GM12878 (cell line): ENCODE measurements at regions not wholly inside any gene's neighbourhood (a gene's known extent, or its start where the extent isn't known, plus 50 kb on each side); places are given as distances from the start of the nearest gene placed in this dataset.
"Not testable (repeated sequence)": the region's sequence is repeated elsewhere in the genome, so short reads cannot be mapped to it uniquely, and the experiment has no call there.

Experiments used
- BCL3 ChIP-seq: IDR thresholded peaks from 2 replicates; pipeline ENCODE4 v1.6.1; 2011; ENCODE audit warnings: borderline replicate concordance, low read depth, mild to moderate bottlenecking, moderate library complexity, low read length; ENCODE audit not compliant: insufficient read depth, poor library complexity, severe bottlenecking
- CREB1 ChIP-seq: IDR thresholded peaks from 2 replicates; pipeline ENCODE4 v1.6.1; 2012; ENCODE audit warnings: low read depth, mild to moderate bottlenecking, inconsistent platforms
- DPF2 ChIP-seq: fragments of 450-650 bp; IDR thresholded peaks from 2 replicates; pipeline ENCODE4 v1.6.1; 2017; ENCODE audit warnings: mild to moderate bottlenecking
- EP300 ChIP-seq, 2 experiments: fragments of 150-350 bp in 1 of 2; IDR thresholded peaks; 2 replicates each; pipeline ENCODE4 v1.6.1; 2011 to 2012; ENCODE audit warnings: low read depth in 2 of 2, low read length in 2 of 2, borderline replicate concordance in 1 of 2, improper control_type of control experiment in 1 of 2, inconsistent platforms in 1 of 2; ENCODE audit not compliant: control insufficient read depth in 1 of 2
- EZH2 ChIP-seq: IDR thresholded peaks from 2 replicates; pipeline ENCODE4 v1.6.1; 2012; ENCODE audit warnings: low read depth, mild to moderate bottlenecking, control low read depth, inconsistent platforms, low read length, borderline replicate concordance; ENCODE audit not compliant: control insufficient read depth
- JUND ChIP-seq: IDR thresholded peaks from 2 replicates; pipeline ENCODE4 v1.6.1; 2012; ENCODE audit warnings: low read depth, mild to moderate bottlenecking, low read length, improper control_type of control experiment, moderate library complexity
- NFYB ChIP-seq: IDR thresholded peaks from 2 replicates; pipeline ENCODE4 v1.6.1; 2011; ENCODE audit warnings: low read depth, mild to moderate bottlenecking, low read length, improper control_type of control experiment, moderate library complexity; ENCODE audit not compliant: insufficient read depth
- RFX5 ChIP-seq: IDR thresholded peaks from 2 replicates; pipeline ENCODE4 v1.6.1; 2011; ENCODE audit warnings: low read depth, low read length, improper control_type of control experiment
- SREBF1 ChIP-seq: IDR thresholded peaks from 2 replicates; pipeline ENCODE4 v1.6.1; 2012; ENCODE audit warnings: mild to moderate bottlenecking, low read length
- SREBF2 ChIP-seq: IDR thresholded peaks from 2 replicates; pipeline ENCODE4 v1.6.1; 2012; ENCODE audit warnings: mild to moderate bottlenecking, low read length
- ZNF384 ChIP-seq: IDR thresholded peaks from 2 replicates; pipeline ENCODE4 v1.6.1; 2012; ENCODE audit warnings: low read depth, mild to moderate bottlenecking, low read length, improper control_type of control experiment, borderline replicate concordance
- ZZZ3 ChIP-seq: IDR thresholded peaks from 2 replicates; pipeline ENCODE4 v1.6.1; 2011; ENCODE audit warnings: low read depth; ENCODE audit not compliant: control insufficient read depth, insufficient read length
- TF ChIP-seq, protein P1 (sequence below), 3 experiments: IDR thresholded peaks in 2 of 3; conservative IDR thresholded peaks in 1 of 3; 2 replicates each; pipeline ENCODE4 v1.5.1; 2011; ENCODE audit warnings: low read depth in 3 of 3, low read length in 3 of 3, mild to moderate bottlenecking in 3 of 3, control low read depth in 2 of 3, moderate library complexity in 2 of 3, inconsistent platforms in 1 of 3, mixed read lengths in 1 of 3; ENCODE audit not compliant: control insufficient read depth in 2 of 3, insufficient read depth in 1 of 3; ENCODE audit errors: extremely low read depth in 1 of 3
- TF ChIP-seq, protein P2 (sequence below): IDR thresholded peaks from 2 replicates; pipeline ENCODE4 v1.6.1; 2011; ENCODE audit warnings: low read depth, low read length, improper control_type of control experiment, borderline replicate concordance

GRCh38 chr1:233472796-233473195, 141.1 kb upstream of the KCNK1 start:
- TF ChIP-seq, protein P1, sequence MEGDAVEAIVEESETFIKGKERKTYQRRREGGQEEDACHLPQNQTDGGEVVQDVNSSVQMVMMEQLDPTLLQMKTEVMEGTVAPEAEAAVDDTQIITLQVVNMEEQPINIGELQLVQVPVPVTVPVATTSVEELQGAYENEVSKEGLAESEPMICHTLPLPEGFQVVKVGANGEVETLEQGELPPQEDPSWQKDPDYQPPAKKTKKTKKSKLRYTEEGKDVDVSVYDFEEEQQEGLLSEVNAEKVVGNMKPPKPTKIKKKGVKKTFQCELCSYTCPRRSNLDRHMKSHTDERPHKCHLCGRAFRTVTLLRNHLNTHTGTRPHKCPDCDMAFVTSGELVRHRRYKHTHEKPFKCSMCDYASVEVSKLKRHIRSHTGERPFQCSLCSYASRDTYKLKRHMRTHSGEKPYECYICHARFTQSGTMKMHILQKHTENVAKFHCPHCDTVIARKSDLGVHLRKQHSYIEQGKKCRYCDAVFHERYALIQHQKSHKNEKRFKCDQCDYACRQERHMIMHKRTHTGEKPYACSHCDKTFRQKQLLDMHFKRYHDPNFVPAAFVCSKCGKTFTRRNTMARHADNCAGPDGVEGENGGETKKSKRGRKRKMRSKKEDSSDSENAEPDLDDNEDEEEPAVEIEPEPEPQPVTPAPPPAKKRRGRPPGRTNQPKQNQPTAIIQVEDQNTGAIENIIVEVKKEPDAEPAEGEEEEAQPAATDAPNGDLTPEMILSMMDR (IDR thresholded peaks at IDR 0.05 in 2 of 3, conservative IDR thresholded peaks at IDR 0.05 in 1 of 3; ENCODE audit: control insufficient read depth in 2 of 3, extremely low read depth in 1 of 3, insufficient read depth in 1 of 3, low read depth in 3 of 3, low read length in 3 of 3), result not testable (repeated sequence)
- not testable (repeated sequence) for TF ChIP-seq CREB1; BCL3; EP300 (IDR thresholded peaks at IDR 0.05; ENCODE audit: borderline replicate concordance in 1 of 2, control insufficient read depth in 1 of 2, low read depth in 2 of 2, low read length in 2 of 2); ZNF384; RFX5; DPF2; ZZZ3; NFYB; SREBF1; EZH2; JUND; SREBF2
- TF ChIP-seq, protein P2, sequence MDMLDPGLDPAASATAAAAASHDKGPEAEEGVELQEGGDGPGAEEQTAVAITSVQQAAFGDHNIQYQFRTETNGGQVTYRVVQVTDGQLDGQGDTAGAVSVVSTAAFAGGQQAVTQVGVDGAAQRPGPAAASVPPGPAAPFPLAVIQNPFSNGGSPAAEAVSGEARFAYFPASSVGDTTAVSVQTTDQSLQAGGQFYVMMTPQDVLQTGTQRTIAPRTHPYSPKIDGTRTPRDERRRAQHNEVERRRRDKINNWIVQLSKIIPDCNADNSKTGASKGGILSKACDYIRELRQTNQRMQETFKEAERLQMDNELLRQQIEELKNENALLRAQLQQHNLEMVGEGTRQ, result not testable (repeated sequence)
